ENCODE measurements at regions not wholly inside any gene's neighbourhood (a gene's known extent, or its start where the extent isn't known, plus 50 kb on each side); places are given as distances from the start of the nearest gene placed in this dataset.

DNA sequence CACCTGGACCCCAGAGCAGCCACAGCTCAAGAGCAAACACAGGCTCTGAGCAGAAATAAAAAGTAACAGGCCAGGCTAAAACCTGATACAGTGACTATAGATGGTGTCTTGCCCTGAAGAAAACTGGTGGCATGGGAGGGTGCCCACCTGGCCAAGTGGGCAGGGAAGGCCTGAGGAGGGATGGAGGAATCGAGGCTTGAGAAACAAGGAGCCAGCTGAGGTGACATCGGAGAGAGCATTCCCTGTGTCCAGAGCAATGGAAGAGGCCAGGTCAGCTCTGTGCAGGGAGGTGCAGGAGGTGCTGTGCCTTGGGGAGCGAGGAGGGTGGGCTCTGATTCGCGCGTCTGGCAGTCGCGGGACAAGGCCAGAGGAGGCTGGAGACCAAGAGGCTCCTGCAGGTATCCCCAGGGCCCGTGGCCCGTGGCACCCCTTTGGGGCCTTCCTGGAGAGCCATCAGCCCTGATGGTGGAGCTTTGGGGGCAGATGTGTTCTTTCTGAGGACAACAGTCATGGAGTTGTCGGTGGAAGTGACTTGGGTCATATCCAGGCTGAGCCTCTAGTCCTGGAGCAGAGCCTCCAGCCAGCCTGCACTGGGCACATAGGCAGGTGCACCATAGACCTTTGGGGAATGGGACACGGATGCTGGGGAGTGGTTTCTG, 56.1 kb downstream of the PLXNA1 start:
- Histone ChIP-seq H3K36me3 (ENCODE audit: control insufficient read depth in 4 of 4, insufficient read depth in 3 of 4, low read depth in 1 of 4, low read length in 3 of 4) (no peaks in the 10 kb centered on the region), H3K27me3 (ENCODE audit: control insufficient read depth in 4 of 4, insufficient read depth in 4 of 4, low read length in 3 of 4) (no peaks in the 10 kb centered on the region), H3K9me3 (ENCODE audit: control insufficient read depth in 4 of 4, low read length in 3 of 4) (no peaks in the 10 kb centered on the region), H3K9ac (ENCODE audit: low read depth in 1 of 2, low read length in 2 of 2) (no peak overlapping the region), H3K27ac (ENCODE audit: low read depth in 1 of 2, low read length in 2 of 2) (no peak overlapping the region), H3K4me1 (ENCODE audit: control insufficient read depth in 4 of 4, insufficient read depth in 4 of 4, low read length in 3 of 4) (no peaks in the 10 kb centered on the region), H3K4me3 (ENCODE audit: low read depth in 1 of 3, low read length in 3 of 3) (no peak overlapping the region)
- TF ChIP-seq HNF4G (IDR thresholded peaks at IDR 0.05) (no peak), RXRA (IDR thresholded peaks at IDR 0.05) (no peak), EGR1 (IDR thresholded peaks at IDR 0.05; ENCODE audit: low read depth in 2 of 2) (no peak), FOXA2 (IDR thresholded peaks at IDR 0.05) (no peak), SP1 (IDR thresholded peaks at IDR 0.05) (no peak), RAD21 (IDR thresholded peaks at IDR 0.05) (no peak), GABPA (IDR thresholded peaks at IDR 0.05 in 1 of 2, conservative IDR thresholded peaks at IDR 0.05 in 1 of 2) (no peak), YY1 (IDR thresholded peaks at IDR 0.05) (no peak), FOXA1 (IDR thresholded peaks at IDR 0.05) (no peak), HNF4A (conservative IDR thresholded peaks at IDR 0.05) (no peak), NR2F2 (IDR thresholded peaks at IDR 0.05) (no peak), ATF3 (IDR thresholded peaks at IDR 0.05) (no peak), ZBTB33 (IDR thresholded peaks at IDR 0.05) (no peak), TAF1 (conservative IDR thresholded peaks at IDR 0.05) (no peak), JUND (IDR thresholded peaks at IDR 0.05) (no peak), REST (IDR thresholded peaks at IDR 0.05) (no peak)
- TF ChIP-seq, protein P1, sequence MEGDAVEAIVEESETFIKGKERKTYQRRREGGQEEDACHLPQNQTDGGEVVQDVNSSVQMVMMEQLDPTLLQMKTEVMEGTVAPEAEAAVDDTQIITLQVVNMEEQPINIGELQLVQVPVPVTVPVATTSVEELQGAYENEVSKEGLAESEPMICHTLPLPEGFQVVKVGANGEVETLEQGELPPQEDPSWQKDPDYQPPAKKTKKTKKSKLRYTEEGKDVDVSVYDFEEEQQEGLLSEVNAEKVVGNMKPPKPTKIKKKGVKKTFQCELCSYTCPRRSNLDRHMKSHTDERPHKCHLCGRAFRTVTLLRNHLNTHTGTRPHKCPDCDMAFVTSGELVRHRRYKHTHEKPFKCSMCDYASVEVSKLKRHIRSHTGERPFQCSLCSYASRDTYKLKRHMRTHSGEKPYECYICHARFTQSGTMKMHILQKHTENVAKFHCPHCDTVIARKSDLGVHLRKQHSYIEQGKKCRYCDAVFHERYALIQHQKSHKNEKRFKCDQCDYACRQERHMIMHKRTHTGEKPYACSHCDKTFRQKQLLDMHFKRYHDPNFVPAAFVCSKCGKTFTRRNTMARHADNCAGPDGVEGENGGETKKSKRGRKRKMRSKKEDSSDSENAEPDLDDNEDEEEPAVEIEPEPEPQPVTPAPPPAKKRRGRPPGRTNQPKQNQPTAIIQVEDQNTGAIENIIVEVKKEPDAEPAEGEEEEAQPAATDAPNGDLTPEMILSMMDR (IDR thresholded peaks at IDR 0.05; ENCODE audit: low read depth, low read length, missing input control), result no peak
- TF ChIP-seq, protein P2, sequence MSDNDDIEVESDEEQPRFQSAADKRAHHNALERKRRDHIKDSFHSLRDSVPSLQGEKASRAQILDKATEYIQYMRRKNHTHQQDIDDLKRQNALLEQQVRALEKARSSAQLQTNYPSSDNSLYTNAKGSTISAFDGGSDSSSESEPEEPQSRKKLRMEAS (IDR thresholded peaks at IDR 0.05), result no peak
- 89% methylated on average over 12 of the region's 12 CpGs for WGBS
- no peak for DNase-seq (ENCODE audit: low spot score)
